Neuronal stem cell (in vitro differentiated cells): ENCODE measurements at regions not wholly inside any gene's neighbourhood (a gene's known extent, or its start where the extent isn't known, plus 50 kb on each side); places are given as distances from the start of the nearest gene placed in this dataset.

Source experiments
- DNase-seq: peaks from one replicate; pipeline ENCODE4 v3.0.0-alpha.2; 2013; ENCODE audit warnings: low spot score
- H2AFZ ChIP-seq: one replicate; pipeline ENCODE4 v1.6.1; 2013; ENCODE audit warnings: mild to moderate bottlenecking, low read length, inconsistent platforms
- H2AK5ac ChIP-seq: 2 replicates; pipeline ENCODE4 v1.6.1; 2013; ENCODE audit warnings: low read depth, mild to moderate bottlenecking, inconsistent platforms, low read length, moderate library complexity, mixed read lengths
- H2BK120ac ChIP-seq: 2 replicates; pipeline ENCODE4 v1.6.1; 2013; ENCODE audit warnings: low read depth, mild to moderate bottlenecking, inconsistent platforms, low read length, moderate library complexity, mixed read lengths
- H2BK12ac ChIP-seq: one replicate; pipeline ENCODE4 v1.6.1; 2013; ENCODE audit warnings: low read length, inconsistent platforms
- H2BK15ac ChIP-seq: 2 replicates; pipeline ENCODE4 v1.6.1; 2013; ENCODE audit warnings: mild to moderate bottlenecking, low read length, inconsistent platforms, mixed read lengths
- H2BK5ac ChIP-seq: one replicate; pipeline ENCODE4 v1.6.1; 2013; ENCODE audit warnings: inconsistent platforms, mild to moderate bottlenecking, low read length, moderate library complexity
- H3K14ac ChIP-seq: one replicate; pipeline ENCODE4 v1.6.1; 2013; ENCODE audit warnings: low read length, inconsistent platforms
- H3K18ac ChIP-seq: 2 replicates; pipeline ENCODE4 v1.6.1; 2013; ENCODE audit warnings: low read length, inconsistent platforms
- H3K23ac ChIP-seq: 2 replicates; pipeline ENCODE4 v1.6.1; 2013; ENCODE audit warnings: low read depth, mild to moderate bottlenecking, mixed read lengths, low read length, inconsistent platforms; ENCODE audit not compliant: poor library complexity
- H3K27ac ChIP-seq: replicated peaks from 3 replicates; pipeline ENCODE4 v1.5.1; 2013; ENCODE audit warnings: low read length, inconsistent platforms
- H3K27me3 ChIP-seq, 3 experiments: 2 replicates each; pipeline ENCODE4 v1.6.1; 2013; ENCODE audit warnings: low read length in 3 of 3, mild to moderate bottlenecking in 2 of 3, inconsistent platforms in 1 of 3, low read depth in 1 of 3, mixed read lengths in 1 of 3, moderate library complexity in 1 of 3; ENCODE audit not compliant: control insufficient read depth in 3 of 3, insufficient read depth in 3 of 3
- H3K36me3 ChIP-seq, 2 donors: replicated peaks in 1 of 2; 2 replicates each; pipeline ENCODE4 v1.6.1; 2013; ENCODE audit warnings: low read length in 2 of 2; ENCODE audit not compliant: control insufficient read depth in 2 of 2, insufficient read depth in 2 of 2
- H3K4ac ChIP-seq: 2 replicates; pipeline ENCODE4 v1.6.1; 2013; ENCODE audit warnings: inconsistent platforms, mild to moderate bottlenecking, low read length, moderate library complexity
- H3K4me1 ChIP-seq, 2 donors: 1 replicate in 1 of 2; 2 replicates in 1 of 2; pipeline ENCODE4 v1.6.1; 2013; ENCODE audit warnings: low read length in 2 of 2, low read depth in 1 of 2; ENCODE audit not compliant: control insufficient read depth in 2 of 2, insufficient read depth in 1 of 2
- H3K4me2 ChIP-seq: one replicate; pipeline ENCODE4 v1.6.1; 2013; ENCODE audit warnings: mild to moderate bottlenecking, low read length, inconsistent platforms; ENCODE audit not compliant: insufficient read depth, poor library complexity, severe bottlenecking
- H3K4me3 ChIP-seq, 2 donors: 2 replicates each; pipeline ENCODE4 v1.5.1; 2013; ENCODE audit warnings: low read length in 2 of 2, mild to moderate bottlenecking in 2 of 2, inconsistent platforms in 1 of 2, moderate library complexity in 1 of 2
- H3K79me1 ChIP-seq: one replicate; pipeline ENCODE4 v1.6.1; 2013; ENCODE audit warnings: low read depth, mild to moderate bottlenecking, inconsistent platforms, low read length, moderate library complexity
- H3K9ac ChIP-seq: one replicate; pipeline ENCODE4 v1.6.1; 2013; ENCODE audit warnings: mild to moderate bottlenecking, low read depth, low read length, inconsistent platforms; ENCODE audit not compliant: poor library complexity
- H3K9me3 ChIP-seq, 2 donors: replicated peaks in 1 of 2; 2 replicates each; pipeline versions ENCODE3 to v1.6.1; 2013; ENCODE audit warnings: low read length in 2 of 2, mild to moderate bottlenecking in 2 of 2, inconsistent platforms in 1 of 2, low read depth in 1 of 2, mixed read lengths in 1 of 2, moderate library complexity in 1 of 2; ENCODE audit not compliant: control insufficient read depth in 2 of 2, insufficient read depth in 1 of 2
- H4K8ac ChIP-seq: one replicate; pipeline ENCODE4 v1.6.1; 2013; ENCODE audit warnings: low read depth, mild to moderate bottlenecking, inconsistent platforms, low read length, moderate library complexity
- H4K91ac ChIP-seq: one replicate; pipeline ENCODE4 v1.6.1; 2013; ENCODE audit warnings: low read length, low read depth, mild to moderate bottlenecking, inconsistent platforms; ENCODE audit not compliant: poor library complexity
- WGBS, 2 donors: extraction: QIAGEN DNeasy Blood & Tissue Kit; methylation state at CpG; one replicate each; pipeline ENCODE4 v1.1.7; 2013; ENCODE audit warnings: missing lambda C conversion rate in 2 of 2, mixed read lengths in 1 of 2; ENCODE audit not compliant: insufficient read length in 2 of 2, insufficient replicate concordance in 1 of 2; ENCODE audit errors: extremely low coverage in 2 of 2; 5-methylcytosine and 5-hydroxymethylcytosine counted together

DNA sequence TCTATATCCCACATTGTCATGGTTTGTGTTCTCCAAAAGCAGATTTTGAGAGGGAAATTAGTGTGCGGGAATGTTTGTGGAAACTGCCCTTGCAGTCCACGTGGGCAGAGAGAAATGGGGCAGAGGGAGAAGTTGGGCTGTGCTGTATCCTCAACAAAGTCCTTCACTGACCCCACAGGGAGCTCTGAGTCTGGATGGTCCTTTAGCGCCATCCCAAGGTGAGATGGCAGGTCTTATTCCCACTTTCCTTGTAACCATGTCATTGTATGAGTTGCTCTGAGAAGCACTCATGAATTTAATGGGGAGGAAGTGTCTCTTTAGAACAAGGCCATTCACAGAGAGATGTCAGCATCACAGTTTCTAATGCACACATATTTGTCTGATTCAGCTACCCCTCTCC, 127.1 kb downstream of the ANKRD18B start:
- Histone ChIP-seq H2BK12ac (no peak overlapping the region), H3K27ac (no peak overlapping the region), H3K36me3 (no peaks in the 10 kb centered on the region), H3K4me2 (no peak overlapping the region), H3K79me1 (no peaks in the 10 kb centered on the region), H3K23ac (no peak overlapping the region), H2BK15ac (no peak overlapping the region), H2AFZ (no peak overlapping the region), H2BK120ac (no peak overlapping the region), H2BK5ac (no peak overlapping the region), H3K18ac (no peak overlapping the region), H3K9me3 (no peaks in the 10 kb centered on the region), H3K9ac (no peak overlapping the region), H3K14ac (no peak overlapping the region), H3K4ac (no peak overlapping the region), H2AK5ac (no peak overlapping the region), H3K4me3 (no peak overlapping the region), H3K27me3 (peaks cover 0 to 13% (median 0%) of the 10 kb centered on the region in 3 experiments), H3K4me1 (no peaks in the 10 kb centered on the region), H4K8ac (no peak overlapping the region), H4K91ac (no peak overlapping the region)
- WGBS, 2 donors, result no CpG with 5 or more reads among the region's 3 CpGs
- no peak for DNase-seq

DNA sequence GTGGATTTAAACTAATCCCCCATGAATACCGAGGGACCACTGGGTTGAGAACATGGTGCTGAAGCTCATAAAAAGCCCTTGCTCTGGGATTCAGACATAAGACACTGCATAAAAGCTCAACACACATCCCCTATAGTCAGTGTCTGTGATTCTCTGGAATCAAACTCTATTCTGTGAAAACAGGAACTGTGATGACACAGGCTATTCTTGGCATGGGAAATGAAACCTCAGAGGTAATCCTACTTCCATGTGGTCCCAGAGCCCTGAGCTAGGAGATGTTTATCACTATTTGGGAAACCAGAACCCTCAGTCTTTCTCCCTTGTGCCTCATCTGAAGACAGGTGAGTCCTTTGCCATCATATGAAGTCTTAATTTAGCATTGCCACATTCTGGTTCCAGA, 135.4 kb upstream of the PRSS3 start:
- no peaks in the 10 kb centered on the region for H3K79me1 ChIP-seq
- peaks cover 0 to 18% (median 0%) of the 10 kb centered on the region in 3 experiments for H3K27me3 ChIP-seq
- no peak overlapping the region for H2AK5ac ChIP-seq
- WGBS, 2 donors, result no CpG with 5 or more reads among the region's 1 CpG
- no peak overlapping the region for H3K14ac ChIP-seq
- H3K9ac ChIP-seq, result no peak overlapping the region
- H2AFZ ChIP-seq, result no peak overlapping the region
- H3K4me2 ChIP-seq, result no peak overlapping the region
- no peak overlapping the region for H2BK120ac ChIP-seq
- no peak overlapping the region for H4K91ac ChIP-seq
- no peaks in the 10 kb centered on the region for H3K9me3 ChIP-seq
- H3K18ac ChIP-seq, result no peak overlapping the region
- no peak overlapping the region for H3K4me3 ChIP-seq
- H2BK5ac ChIP-seq, result no peak overlapping the region
- H3K4me1 ChIP-seq, result no peaks in the 10 kb centered on the region
- no peak overlapping the region for H3K23ac ChIP-seq
- H3K27ac ChIP-seq, result no peak overlapping the region
- no peak overlapping the region for H3K4ac ChIP-seq
- no peak overlapping the region for H2BK12ac ChIP-seq
- no peak overlapping the region for H2BK15ac ChIP-seq
- H3K36me3 ChIP-seq, result no peaks in the 10 kb centered on the region
- no peak overlapping the region for H4K8ac ChIP-seq
- DNase-seq, result no peak

DNA sequence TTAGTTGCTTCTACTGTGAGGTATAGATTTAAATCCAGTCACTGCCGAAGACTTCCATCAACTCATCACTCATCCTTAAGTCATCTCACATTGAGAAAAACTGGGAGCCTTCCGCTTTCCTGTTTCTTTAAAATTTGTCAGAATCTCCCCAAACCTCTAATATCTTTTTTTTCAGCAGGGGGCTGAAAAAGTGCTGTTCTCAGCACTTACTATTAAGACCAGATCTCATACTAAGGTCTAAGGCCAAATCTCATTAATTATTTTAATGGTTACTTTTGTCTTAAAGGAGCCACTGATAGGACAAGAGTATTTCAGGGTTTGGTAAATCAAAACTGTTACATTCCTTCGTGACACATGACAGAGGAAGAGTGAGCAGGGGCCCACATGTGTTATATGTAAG, 134.6 kb upstream of the PRSS3 start:
- no CpG with 5 or more reads among the region's 3 CpGs for WGBS, 2 donors
- H3K4ac ChIP-seq, result no peak overlapping the region
- DNase-seq, result no peak
- no peaks in the 10 kb centered on the region for H3K9me3 ChIP-seq
- H4K8ac ChIP-seq, result no peak overlapping the region
- no peak overlapping the region for H3K9ac ChIP-seq
- no peak overlapping the region for H2BK120ac ChIP-seq
- no peak overlapping the region for H3K18ac ChIP-seq
- no peak overlapping the region for H3K23ac ChIP-seq
- peaks cover 0 to 18% (median 0%) of the 10 kb centered on the region in 3 experiments for H3K27me3 ChIP-seq
- no peak overlapping the region for H2BK12ac ChIP-seq
- H3K36me3 ChIP-seq, result no peaks in the 10 kb centered on the region
- no peak overlapping the region for H2AFZ ChIP-seq
- no peak overlapping the region for H2AK5ac ChIP-seq
- no peak overlapping the region for H3K27ac ChIP-seq
- no peak overlapping the region for H3K14ac ChIP-seq
- H3K4me3 ChIP-seq, result no peak overlapping the region
- no peaks in the 10 kb centered on the region for H3K4me1 ChIP-seq
- H3K4me2 ChIP-seq, result no peak overlapping the region
- no peaks in the 10 kb centered on the region for H3K79me1 ChIP-seq
- H4K91ac ChIP-seq, result no peak overlapping the region
- no peak overlapping the region for H2BK15ac ChIP-seq
- no peak overlapping the region for H2BK5ac ChIP-seq

DNA sequence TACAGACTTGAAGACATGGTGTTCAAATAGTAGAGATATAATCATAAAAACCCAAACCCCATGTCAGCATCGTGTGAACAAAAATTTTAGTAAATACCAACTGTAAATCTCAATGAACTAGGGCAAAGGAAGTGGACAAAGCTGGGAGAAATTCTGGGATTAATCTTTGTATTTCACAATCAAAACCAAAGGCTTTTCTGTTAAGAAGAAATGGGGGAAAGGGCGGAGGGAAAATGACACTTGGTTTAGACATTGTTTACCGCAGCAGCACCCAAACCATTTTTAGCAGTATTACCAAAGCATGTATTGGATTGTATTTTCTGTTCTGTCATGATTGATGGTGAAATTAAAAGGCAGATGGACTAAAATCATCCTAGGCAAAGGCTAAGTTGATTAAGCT, 134.2 kb upstream of the PRSS3 start:
- Histone ChIP-seq H4K8ac (no peak overlapping the region), H2AFZ (no peak overlapping the region), H2BK5ac (no peak overlapping the region), H3K4me1 (no peaks in the 10 kb centered on the region), H3K23ac (no peak overlapping the region), H3K4ac (no peak overlapping the region), H3K9ac (no peak overlapping the region), H3K9me3 (no peaks in the 10 kb centered on the region), H2BK15ac (no peak overlapping the region), H3K4me2 (no peak overlapping the region), H3K14ac (no peak overlapping the region), H2BK120ac (no peak overlapping the region), H4K91ac (no peak overlapping the region), H3K18ac (no peak overlapping the region), H3K79me1 (no peaks in the 10 kb centered on the region), H2AK5ac (no peak overlapping the region), H3K27me3 (peaks cover 0 to 18% (median 0%) of the 10 kb centered on the region in 3 experiments), H2BK12ac (no peak overlapping the region), H3K36me3 (no peaks in the 10 kb centered on the region), H3K27ac (no peak overlapping the region), H3K4me3 (no peak overlapping the region)
- DNase-seq, result no peak
- WGBS, 2 donors, result no CpG with 5 or more reads among the region's 3 CpGs
